DOHH2 (cell line): ENCODE measurements at regions not wholly inside any gene's neighbourhood (a gene's known extent, or its start where the extent isn't known, plus 50 kb on each side); places are given as distances from the start of the nearest gene placed in this dataset.

ENCODE experiments used
- H3F3A ChIP-seq: fragments of 200-600 bp; sonication (generic), shearing (Covaris generic); 2 replicates; pipeline ENCODE4 v1.6.0; 2016; ENCODE audit warnings: antibody characterized with exemption, mild to moderate bottlenecking; ENCODE audit not compliant: control insufficient read depth, insufficient read depth
- H3K27ac ChIP-seq: fragments of 200-600 bp; sonication (generic); 2 replicates; pipeline ENCODE4 v1.5.1; 2014; ENCODE audit warnings: low read depth, mild to moderate bottlenecking, low read length, moderate library complexity
- H3K27me3 ChIP-seq: fragments of 200-600 bp; sonication (generic); 2 replicates; pipeline ENCODE4 v1.6.1; 2014; ENCODE audit warnings: mild to moderate bottlenecking, low read length, mixed read lengths; ENCODE audit not compliant: control insufficient read depth
- H3K36me3 ChIP-seq: fragments of 200-600 bp; sonication (generic); 2 replicates; pipeline ENCODE4 v1.6.1; 2014; ENCODE audit warnings: mild to moderate bottlenecking, low read length, moderate library complexity, mixed read lengths; ENCODE audit not compliant: control insufficient read depth
- H3K4me1 ChIP-seq: fragments of 200-600 bp; sonication (generic); 2 replicates; pipeline ENCODE4 v1.6.1; 2014; ENCODE audit warnings: mild to moderate bottlenecking, low read length, mixed read lengths; ENCODE audit not compliant: control insufficient read depth
- H3K4me2 ChIP-seq: fragments of 200-600 bp; sonication (generic); 2 replicates; pipeline ENCODE4 v1.6.0; 2014; ENCODE audit warnings: mild to moderate bottlenecking, low read length, moderate library complexity
- H3K4me3 ChIP-seq: fragments of 200-600 bp; sonication (generic); 2 replicates; pipeline ENCODE4 v1.5.1; 2014; ENCODE audit warnings: mild to moderate bottlenecking, low read length, mixed read lengths
- H3K79me2 ChIP-seq: fragments of 200-600 bp; sonication (generic); 2 replicates; pipeline ENCODE4 v1.6.1; 2014; ENCODE audit warnings: mild to moderate bottlenecking, low read length, mixed read lengths; ENCODE audit not compliant: control insufficient read depth
- H3K9me2 ChIP-seq: fragments of 200-600 bp; sonication (generic); replicated peaks from 2 replicates; pipeline ENCODE4 v1.6.1; 2014; ENCODE audit warnings: mild to moderate bottlenecking, low read length, mixed read lengths; ENCODE audit not compliant: control insufficient read depth
- H3K9me3 ChIP-seq: fragments of 200-600 bp; sonication (generic); 2 replicates; pipeline ENCODE4 v1.6.1; 2014; ENCODE audit warnings: antibody characterized with exemption, low read length, mixed read lengths; ENCODE audit not compliant: control insufficient read depth, insufficient read depth
- H4K20me1 ChIP-seq: fragments of 200-600 bp; sonication (generic); 2 replicates; pipeline ENCODE4 v1.6.0; 2014; ENCODE audit warnings: low read depth, mild to moderate bottlenecking, antibody characterized with exemption, low read length, moderate library complexity; ENCODE audit not compliant: control insufficient read depth, insufficient read depth
- CTCF ChIP-seq: fragments of 200-600 bp; sonication (generic); IDR thresholded peaks from one replicate; pipeline ENCODE4 v1.5.1; 2014; ENCODE audit warnings: antibody characterized with exemption, mild to moderate bottlenecking, low read depth, low read length; ENCODE audit not compliant: poor library complexity, severe bottlenecking
- EZH2phosphoT487 ChIP-seq: fragments of 200-600 bp; sonication (generic); IDR thresholded peaks from 2 replicates; pipeline ENCODE4 v1.6.1; 2017; ENCODE audit warnings: borderline replicate concordance, mild to moderate bottlenecking, antibody characterized with exemption, low read length, moderate library complexity, mixed read lengths

GRCh38 chr4:41366911-41367517 is 110.3 kb downstream of the UCHL1 start:
- Histone ChIP-seq H3K27ac (no peak overlapping the region), H3K9me2 (no peaks in the 10 kb centered on the region), H3K27me3 (peaks cover 37% of the 10 kb centered on the region), H3K4me3 (no peak overlapping the region), H3K36me3 (no peaks in the 10 kb centered on the region), H3K9me3 (no peaks in the 10 kb centered on the region), H4K20me1 (no peaks in the 10 kb centered on the region), H3K4me1 (no peaks in the 10 kb centered on the region), H3K79me2 (no peaks in the 10 kb centered on the region), H3F3A (no peaks in the 10 kb centered on the region), H3K4me2 (no peak overlapping the region)
- no peak for TF ChIP-seq EZH2phosphoT487
- TF ChIP-seq CTCF, result no peak

GRCh38 chr4:41369680-41370079 is 113.0 kb downstream of the UCHL1 start:
- Histone ChIP-seq H3K4me3 (no peak overlapping the region), H3F3A (no peaks in the 10 kb centered on the region), H3K27ac (no peak overlapping the region), H3K79me2 (no peaks in the 10 kb centered on the region), H3K4me1 (no peaks in the 10 kb centered on the region), H3K27me3 (peaks cover 21% of the 10 kb centered on the region), H3K9me2 (no peaks in the 10 kb centered on the region), H3K9me3 (no peaks in the 10 kb centered on the region), H3K4me2 (no peak overlapping the region), H3K36me3 (no peaks in the 10 kb centered on the region), H4K20me1 (no peaks in the 10 kb centered on the region)
- TF ChIP-seq CTCF (no peak), EZH2phosphoT487 (no peak)

- Histone ChIP-seq H3K9me3 (no peaks in the 10 kb centered on the region), H4K20me1 (no peaks in the 10 kb centered on the region), H3F3A (no peaks in the 10 kb centered on the region), H3K4me1 (no peaks in the 10 kb centered on the region), H3K27me3 (peaks cover 13% of the 10 kb centered on the region), H3K27ac (no peak overlapping the region), H3K4me3 (no peak overlapping the region), H3K4me2 (no peak overlapping the region), H3K9me2 (no peaks in the 10 kb centered on the region), H3K36me3 (no peaks in the 10 kb centered on the region), H3K79me2 (no peaks in the 10 kb centered on the region)
- TF ChIP-seq EZH2phosphoT487 (no peak), CTCF (no peak)
These were observed 116.5 kb downstream of the UCHL1 start for GRCh38 chr4:41373221-41373620.
